HG03045 (cell line): ENCODE measurements at regions not wholly inside any gene's neighbourhood (a gene's known extent, or its start where the extent isn't known, plus 50 kb on each side); places are given as distances from the start of the nearest gene placed in this dataset.

Experiments
- ATAC-seq: cut with Tn5 transposase; IDR thresholded peaks from one replicate; pipeline ENCODE4 v1.9.1; 2021; ENCODE audit warnings: mild to moderate bottlenecking, moderate library complexity; ENCODE audit not compliant: unreplicated experiment

DNA sequence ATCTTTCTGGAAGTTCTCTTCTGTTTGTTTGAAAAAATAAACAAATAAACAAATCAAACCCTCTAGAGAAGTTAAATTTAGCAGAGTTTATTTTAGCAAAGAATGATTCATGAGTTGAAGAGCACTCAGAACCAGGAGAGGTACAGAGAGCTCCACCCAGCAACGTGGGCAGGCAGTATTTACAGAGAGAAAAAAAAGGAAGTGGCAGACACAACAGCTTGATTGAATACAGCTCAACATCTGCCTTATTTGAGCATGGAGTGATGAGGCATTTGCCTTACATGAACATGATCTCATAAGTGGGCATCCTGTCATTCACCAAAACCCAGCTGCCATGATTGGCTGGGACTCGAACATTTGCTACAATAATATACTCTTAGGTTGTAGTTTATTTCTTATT lies 381.6 kb upstream of the ADAMTS16 start:
- no peak for ATAC-seq

- ATAC-seq: no peak
Observed at GRCh38 chr5:4758996-4759395, 381.1 kb upstream of the ADAMTS16 start.

DNA sequence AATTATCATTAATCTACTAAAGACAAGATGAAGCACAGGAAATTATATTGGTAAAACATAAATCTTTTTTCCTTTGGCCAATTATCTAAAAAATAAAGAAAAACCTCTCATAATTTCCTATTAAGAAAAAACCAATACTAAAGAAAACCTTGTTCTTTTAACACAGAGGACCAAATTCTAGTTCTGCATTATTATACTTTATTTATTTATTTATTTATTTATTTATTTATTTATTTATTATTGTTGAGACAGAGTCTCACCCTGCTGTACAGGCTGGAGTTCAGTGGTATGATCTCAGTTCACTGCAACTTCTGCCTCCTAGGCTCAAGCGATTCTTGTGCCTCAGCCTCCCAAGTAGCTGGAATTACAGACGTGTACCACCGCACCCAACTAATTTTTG lies 377.8 kb upstream of the ADAMTS16 start:
- ATAC-seq: no peak

GRCh38 chr5:4765411-4765810 lies 374.7 kb upstream of the ADAMTS16 start:
- no peak for ATAC-seq

DNA sequence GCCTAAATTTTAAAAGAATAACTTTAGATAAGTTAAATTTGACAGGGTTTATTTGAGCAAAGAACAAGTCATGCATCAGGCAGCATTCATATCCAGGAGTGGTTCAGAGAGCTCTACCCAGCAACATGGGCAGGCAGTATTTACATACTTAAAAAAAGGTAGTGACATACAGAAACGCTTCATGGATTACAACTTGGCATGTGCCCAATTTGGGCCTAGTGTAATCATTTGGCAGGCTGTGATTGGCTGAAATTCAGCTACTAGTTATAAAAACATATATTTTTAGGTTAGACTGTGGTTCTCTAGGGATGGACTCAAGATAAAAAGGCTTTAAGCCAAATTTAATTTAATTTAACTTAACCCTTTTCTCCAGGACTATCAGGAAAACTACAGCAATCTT lies 374.0 kb upstream of the ADAMTS16 start:
- ATAC-seq: no peak

- ATAC-seq: no peak
Observed at GRCh38 chr5:4772591-4772990, 367.5 kb upstream of the ADAMTS16 start.

DNA sequence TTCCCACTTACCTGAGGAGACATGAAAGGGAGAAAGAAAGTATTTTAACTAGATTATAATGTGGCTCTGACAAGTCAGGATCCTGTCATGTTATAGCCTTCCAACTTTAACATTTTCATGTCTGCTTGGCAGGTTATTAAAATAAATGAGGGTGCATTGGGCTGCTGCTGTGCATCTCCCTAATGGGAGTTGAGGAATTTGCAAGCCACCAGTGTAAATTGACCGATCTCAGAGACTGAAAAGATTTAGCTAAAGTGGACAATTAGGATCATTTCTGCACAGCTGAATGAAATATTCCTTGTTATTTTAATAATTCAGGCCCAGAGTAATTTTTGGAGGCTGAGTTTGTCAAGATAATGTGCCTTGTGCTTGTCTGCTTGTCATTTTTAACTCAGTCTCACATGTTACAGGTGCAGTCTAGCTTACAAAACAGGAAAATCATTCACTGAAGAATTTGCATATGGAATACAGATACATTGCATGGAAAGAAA lies 366.3 kb upstream of the ADAMTS16 start:
- ATAC-seq: no peak

DNA sequence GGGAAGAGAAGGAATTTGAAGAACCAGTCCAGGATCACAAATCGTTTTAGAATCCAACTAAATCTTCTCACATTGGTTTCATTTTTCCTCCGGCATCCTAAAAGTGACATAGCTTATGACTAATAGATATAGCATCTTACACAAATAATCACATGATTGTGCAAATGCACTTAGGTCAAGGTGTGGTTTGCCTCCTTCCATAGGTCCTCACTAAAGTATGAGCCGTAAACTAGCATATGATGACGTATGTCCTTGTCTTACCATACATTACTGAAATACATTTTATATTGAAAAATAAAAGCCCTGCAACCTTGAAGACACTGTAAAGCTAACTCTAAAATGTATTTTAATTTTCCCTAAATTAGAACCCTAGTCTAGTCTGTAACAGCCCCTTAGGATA lies 362.7 kb upstream of the ADAMTS16 start:
- no peak for ATAC-seq

GRCh38 chr5:4780633-4781032 lies 359.5 kb upstream of the ADAMTS16 start:
- ATAC-seq: no peak

DNA sequence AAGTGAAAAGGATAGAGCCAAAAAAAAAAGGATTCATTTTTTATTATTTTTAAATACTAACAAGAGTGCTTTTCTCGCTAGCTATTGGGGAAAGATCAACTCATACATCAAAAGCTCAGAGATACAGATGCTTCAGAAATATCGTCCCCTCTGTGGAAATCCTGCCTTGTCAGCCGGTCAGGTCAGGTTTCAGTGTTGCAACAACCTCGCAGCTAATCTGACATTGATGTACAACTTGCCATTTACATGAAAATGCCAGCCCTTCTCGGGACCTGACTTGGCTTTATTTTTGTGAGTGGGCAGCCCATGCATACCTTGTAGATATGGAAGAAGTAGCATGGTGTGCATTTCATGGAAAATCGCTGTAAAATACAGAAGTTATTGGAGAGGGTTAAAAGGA lies 358.8 kb upstream of the ADAMTS16 start:
- ATAC-seq: no peak

GRCh38 chr5:4785971-4786370 lies 354.2 kb upstream of the ADAMTS16 start:
- no peak for ATAC-seq

DNA sequence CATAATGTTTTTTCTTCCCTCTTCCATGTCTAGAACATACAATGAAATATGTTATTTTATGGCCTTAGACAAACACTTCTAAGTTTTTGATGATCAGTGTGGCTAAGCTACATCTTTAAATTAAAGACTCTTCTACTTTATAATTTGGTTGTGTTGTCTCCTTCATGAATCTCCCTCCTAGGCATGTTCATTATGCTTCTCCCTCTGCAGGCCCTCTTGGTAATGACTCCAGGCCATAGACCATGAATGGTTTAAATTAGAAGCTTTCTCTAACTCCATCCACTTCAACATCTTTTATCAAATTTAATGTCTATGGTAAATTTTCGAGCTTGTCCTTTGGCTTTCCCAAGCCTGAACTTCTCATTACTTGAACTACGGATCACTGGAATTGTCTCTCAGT lies 342.7 kb upstream of the ADAMTS16 start:
- ATAC-seq: no peak

DNA sequence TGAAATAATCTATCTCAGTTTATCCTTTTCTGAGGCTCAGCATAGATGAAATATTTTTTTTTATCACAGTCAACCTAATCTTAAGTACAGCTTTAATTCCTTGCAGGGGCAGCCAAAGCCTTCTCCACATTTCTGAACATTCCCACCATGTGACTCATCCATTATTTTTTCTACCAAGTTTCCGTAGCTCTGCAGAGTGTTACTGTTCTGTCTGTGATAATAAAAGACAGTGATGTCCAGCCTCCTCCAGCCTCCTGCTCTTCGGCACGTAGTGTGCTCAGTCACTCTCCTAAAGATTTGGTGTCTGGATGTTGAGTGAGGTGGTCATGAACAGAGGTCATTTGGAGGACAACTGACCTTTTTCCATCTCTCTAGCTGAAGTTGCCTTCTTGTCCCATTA lies 338.1 kb upstream of the ADAMTS16 start:
- ATAC-seq: no peak

- no peak for ATAC-seq
Observed at GRCh38 chr5:4804691-4805360, 335.3 kb upstream of the ADAMTS16 start.

DNA sequence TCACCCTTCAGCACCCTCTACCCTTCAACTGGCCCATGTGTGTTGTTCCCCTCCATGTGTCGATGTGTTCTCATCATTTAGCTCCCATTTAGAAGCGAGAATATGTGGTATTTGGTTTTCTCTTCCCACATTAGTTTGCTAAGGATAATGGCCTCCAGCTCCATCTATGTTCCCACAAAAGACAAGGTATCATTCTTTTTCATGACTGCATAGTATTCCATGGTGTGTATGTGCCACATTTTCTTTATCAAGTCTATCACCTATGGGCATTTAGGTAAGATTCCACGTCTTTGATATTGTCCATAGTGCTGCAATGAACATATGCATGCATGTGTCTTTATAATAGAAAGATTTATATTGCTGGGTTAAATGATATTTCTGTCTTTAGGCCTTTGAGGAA lies 325.1 kb upstream of the ADAMTS16 start:
- ATAC-seq: no peak

DNA sequence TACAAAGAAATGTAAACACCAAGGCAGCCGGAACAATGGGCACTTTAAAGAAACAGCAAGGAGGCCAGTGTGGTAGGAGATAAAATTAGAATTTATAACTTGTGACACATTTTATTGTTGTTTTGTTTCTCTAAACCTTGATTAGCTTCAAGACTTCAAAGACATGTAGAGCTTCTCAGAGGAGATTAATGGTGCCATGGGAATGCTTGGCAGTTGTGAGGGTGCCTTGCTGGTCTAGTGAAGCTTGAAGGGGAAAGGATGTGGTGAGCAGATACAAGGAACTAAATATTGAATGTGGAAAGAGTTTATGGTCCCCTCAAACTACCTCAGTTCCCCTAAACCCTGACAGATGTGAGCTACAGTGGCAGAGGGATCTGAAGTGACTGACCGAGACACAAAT lies 322.4 kb upstream of the ADAMTS16 start:
- ATAC-seq: no peak

DNA sequence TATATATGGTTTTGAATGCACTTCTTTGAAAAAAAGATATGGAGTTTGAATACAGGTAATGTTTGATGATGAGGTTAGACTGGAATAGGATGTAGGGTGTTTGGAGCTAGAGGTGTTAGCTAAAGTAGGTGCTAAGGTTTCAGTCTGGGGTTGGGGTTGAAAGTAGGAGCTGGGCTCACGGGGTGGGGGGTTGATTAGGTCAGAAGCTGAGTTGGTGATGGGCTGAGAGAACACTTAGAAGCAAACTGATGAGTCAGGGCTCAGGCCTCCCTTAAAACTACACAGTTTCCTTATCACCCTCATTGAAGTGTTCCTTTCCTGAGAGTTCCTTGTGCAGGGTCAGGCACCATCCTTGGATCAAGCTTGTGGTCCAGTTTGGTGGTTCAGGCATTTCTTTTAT lies 308.8 kb upstream of the ADAMTS16 start:
- no peak for ATAC-seq

DNA sequence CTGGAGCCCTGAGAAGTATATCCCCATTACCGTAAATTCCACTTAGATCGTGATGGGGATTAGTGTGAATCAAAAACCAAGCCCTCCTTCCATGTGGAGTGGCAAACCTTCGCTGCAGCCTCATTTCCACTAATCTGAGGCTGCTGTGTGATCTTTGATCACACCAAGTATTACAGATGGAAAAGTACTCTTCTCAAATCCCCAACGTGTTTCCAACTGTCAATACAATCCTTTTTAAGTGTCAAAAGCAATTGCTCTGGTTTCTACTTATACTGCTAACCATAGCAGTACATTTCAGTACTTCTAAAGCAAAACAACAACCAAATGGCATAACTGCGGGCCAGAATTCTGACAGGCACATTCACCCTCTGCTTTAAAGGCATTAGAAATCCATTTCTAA lies 307.7 kb upstream of the ADAMTS16 start:
- no peak for ATAC-seq

GRCh38 chr5:4833104-4833738 lies 306.9 kb upstream of the ADAMTS16 start:
- no peak for ATAC-seq

GRCh38 chr5:4837489-4838058 lies 302.6 kb upstream of the ADAMTS16 start:
- ATAC-seq: no peak

GRCh38 chr5:4845221-4845620 lies 294.9 kb upstream of the ADAMTS16 start:
- ATAC-seq: no peak

DNA sequence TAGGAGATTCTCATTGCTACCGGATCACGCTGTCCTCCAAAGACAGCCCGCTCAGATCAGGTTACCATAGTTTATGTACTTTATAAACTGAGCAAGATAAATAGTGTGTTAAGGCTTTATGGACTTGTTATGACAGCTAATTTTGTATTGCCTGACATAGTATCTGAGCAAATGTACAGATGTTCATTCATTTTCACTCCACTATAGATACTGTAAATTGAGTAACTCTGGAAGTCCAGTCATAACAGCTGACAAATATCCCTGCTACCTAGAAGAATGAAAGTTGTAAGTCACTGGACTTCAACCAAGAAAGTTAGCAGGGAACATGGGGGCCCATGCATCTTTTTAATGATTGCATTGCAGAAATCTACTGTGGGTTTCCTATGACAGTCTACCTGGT lies 292.4 kb upstream of the ADAMTS16 start:
- ATAC-seq: no peak
